ENCODE measurements at regions not wholly inside any gene's neighbourhood (a gene's known extent, or its start where the extent isn't known, plus 50 kb on each side); places are given as distances from the start of the nearest gene placed in this dataset.

- DNase-seq (no peak), ATAC-seq (ENCODE audit: low FRiP score in 2 of 2) (no peak)
- Histone ChIP-seq H3K4me1 (no peaks in the 10 kb centered on the region), H3K36me3 (no peaks in the 10 kb centered on the region), H3K27me3 (no peaks in the 10 kb centered on the region), H3K4me3 (no peak overlapping the region), H3K27ac (no peak overlapping the region), H3K9me3 (peaks cover 0 to 11% (median 4%) of the 10 kb centered on the region in 4 donors)
- TF ChIP-seq EP300 (IDR thresholded peaks at IDR 0.05): no peak
- no peak for TF ChIP-seq POLR2A (IDR thresholded peaks at IDR 0.05)
- TF ChIP-seq CTCF (IDR thresholded peaks at IDR 0.05): no peak
- TF ChIP-seq POLR2AphosphoS5 (IDR thresholded peaks at IDR 0.05): no peak
- 87 to 91% methylated on average over 2 of the region's 2 CpGs for WGBS, 2 donors
Measured at GRCh38 chr15:39318231-39318630, 262.6 kb upstream of the THBS1 start.

- Histone ChIP-seq H3K4me3 (no peak overlapping the region), H3K36me3 (no peaks in the 10 kb centered on the region), H3K4me1 (no peaks in the 10 kb centered on the region), H3K27ac (no peak overlapping the region), H3K27me3 (no peaks in the 10 kb centered on the region), H3K9me3 (peaks cover 0 to 11% (median 4%) of the 10 kb centered on the region in 4 donors)
- DNase-seq (no peak), ATAC-seq (ENCODE audit: low FRiP score in 2 of 2) (no peak)
- TF ChIP-seq POLR2AphosphoS5 (IDR thresholded peaks at IDR 0.05): no peak
- no peak for TF ChIP-seq EP300 (IDR thresholded peaks at IDR 0.05)
- no peak for TF ChIP-seq POLR2A (IDR thresholded peaks at IDR 0.05)
- TF ChIP-seq CTCF (IDR thresholded peaks at IDR 0.05): no peak
Measured at GRCh38 chr15:39320355-39320754, 260.5 kb upstream of the THBS1 start.

GRCh38 chr15:39320886-39321285, 260.0 kb upstream of the THBS1 start:
- DNase-seq: no peak
- ATAC-seq (ENCODE audit: low FRiP score in 2 of 2): no peak
- no peak for TF ChIP-seq POLR2A (IDR thresholded peaks at IDR 0.05)
- no peak for TF ChIP-seq CTCF (IDR thresholded peaks at IDR 0.05)
- TF ChIP-seq POLR2AphosphoS5 (IDR thresholded peaks at IDR 0.05): no peak
- no peak for TF ChIP-seq EP300 (IDR thresholded peaks at IDR 0.05)
- Histone ChIP-seq H3K4me3 (no peak overlapping the region), H3K36me3 (no peaks in the 10 kb centered on the region), H3K27ac (no peak overlapping the region), H3K27me3 (no peaks in the 10 kb centered on the region), H3K4me1 (no peaks in the 10 kb centered on the region), H3K9me3 (peaks cover 0 to 11% (median 4%) of the 10 kb centered on the region in 4 donors)
- 93 to 98% methylated on average over 1 of the region's 1 CpG for WGBS, 2 donors

GRCh38 chr15:39321977-39322376, 258.9 kb upstream of the THBS1 start:
- no peak overlapping the region for H3K4me3 ChIP-seq
- 81 to 84% methylated on average over 2 of the region's 2 CpGs for WGBS, 2 donors

More at GRCh38 chr15:39321977-39322376, 258.9 kb upstream of the THBS1 start:
- H3K36me3 ChIP-seq: no peaks in the 10 kb centered on the region
- TF ChIP-seq POLR2AphosphoS5 (IDR thresholded peaks at IDR 0.05): no peak
- no peak for TF ChIP-seq EP300 (IDR thresholded peaks at IDR 0.05)
- TF ChIP-seq CTCF (IDR thresholded peaks at IDR 0.05): no peak
- TF ChIP-seq POLR2A (IDR thresholded peaks at IDR 0.05): no peak
- no peaks in the 10 kb centered on the region for H3K27me3 ChIP-seq
- H3K9me3 ChIP-seq: peaks cover 0 to 11% (median 4%) of the 10 kb centered on the region in 4 donors
- ATAC-seq (ENCODE audit: low FRiP score in 2 of 2) (no peak), DNase-seq (no peak)
- no peak overlapping the region for H3K27ac ChIP-seq
- no peaks in the 10 kb centered on the region for H3K4me1 ChIP-seq
